ENCODE measurements at regions not wholly inside any gene's neighbourhood (a gene's known extent, or its start where the extent isn't known, plus 50 kb on each side); places are given as distances from the start of the nearest gene placed in this dataset.

GRCh38 chr5:82664732-82665131 lies 386.6 kb upstream of the RPS23 start:
- TF ChIP-seq CTCF (conservative IDR thresholded peaks at IDR 0.05; ENCODE audit: low read length) (no peak), EZH2phosphoT487 (IDR thresholded peaks at IDR 0.05; ENCODE audit: borderline replicate concordance) (no peak)

Measured in Loucy (cell line).